ENCODE measurements at regions not wholly inside any gene's neighbourhood (a gene's known extent, or its start where the extent isn't known, plus 50 kb on each side); places are given as distances from the start of the nearest gene placed in this dataset.
"Not testable (repeated sequence)": the region's sequence is repeated elsewhere in the genome, so short reads cannot be mapped to it uniquely, and the experiment has no call there.

- Histone ChIP-seq H3K36me3 (ENCODE audit: control insufficient read depth in 2 of 2, extremely low read depth in 1 of 2, insufficient read depth in 2 of 2, low read length in 2 of 2) (no peaks in the 10 kb centered on the region), H3K79me2 (ENCODE audit: control insufficient read depth, insufficient read depth, low read length) (no peaks in the 10 kb centered on the region), H3K4me3 (replicated peaks in 1 of 3; ENCODE audit: insufficient read depth in 1 of 3, low read depth in 1 of 3, low read length in 3 of 3) (no peak overlapping the region), H3K4me2 (ENCODE audit: insufficient read depth, low read length) (no peak overlapping the region), H3K4me1 (ENCODE audit: control insufficient read depth, extremely low read depth, insufficient read depth, low read length) (no peaks in the 10 kb centered on the region), H3K27ac (ENCODE audit: insufficient read depth, low read depth, low read length) (no peak overlapping the region), H3K27me3 (ENCODE audit: control insufficient read depth in 2 of 2, insufficient read depth in 2 of 2, low read length in 2 of 2) (no peaks in the 10 kb centered on the region), H3K9me1 (replicated peaks; ENCODE audit: control insufficient read depth, extremely low read depth, insufficient read depth, low read length) (no peaks in the 10 kb centered on the region), H2AFZ (ENCODE audit: low read depth, low read length) (peak overlapping the region; percentile 6), H3K9ac (replicated peaks; ENCODE audit: extremely low read depth, insufficient read depth, low read length) (no peak overlapping the region), H3K9me3 (replicated peaks; ENCODE audit: control insufficient read depth, insufficient read depth, low read length) (no peaks in the 10 kb centered on the region), H4K20me1 (replicated peaks; ENCODE audit: control insufficient read depth, extremely low read depth, insufficient read depth, low read length) (no peaks in the 10 kb centered on the region)
- TF ChIP-seq GATA2 (IDR thresholded peaks at IDR 0.05; ENCODE audit: insufficient read depth, insufficient read length, low read depth, low read length) (no peak), CTCF (IDR thresholded peaks at IDR 0.05; ENCODE audit: extremely low read depth in 1 of 2, insufficient read depth in 1 of 2, low read depth in 1 of 2, low read length in 2 of 2) (peak in 1 of 2 donors; percentile 8)
- POLR2A ChIA-PET: interaction anchor here (1.7 kb wide), 1 partner anchor 63 kb away, joined by 8 read pairs; the partner anchor contains the start of gene KCTD12
- CTCF ChIA-PET: interaction anchor here (0.6 to 10.0 kb wide), 24 partner anchors 8 to 1127 kb away, joined by 3 to 156 read pairs (median 4); partner anchors contain the start of gene KCTD12
- intact Hi-C loops (cut with micrococcal nuclease): loop anchor here (1.0 to 2.0 kb wide), 5 partner anchors 64 to 946 kb away; partner anchors contain the start of gene KCTD12
- FAIRE-seq: peak; percentile 64
- peak; percentile 71 for DNase-seq (ENCODE audit: low read depth, low spot score)
- dilution Hi-C loops (cut with MboI; ENCODE audit: extremely low pct_ligation_motif_present, low sequenced_read_pairs): no loop called here
- BruUV-seq (replicated peaks): no TSS peak
Observed at GRCh38 chr13:76822698-76823267, 63.4 kb downstream of the KCTD12 start.

- POLR2A ChIA-PET; FAIRE-seq; dilution Hi-C loops (cut with MboI; ENCODE audit: extremely low pct_ligation_motif_present, low sequenced_read_pairs); H3K36me3 ChIP-seq (ENCODE audit: control insufficient read depth in 2 of 2, extremely low read depth in 1 of 2, insufficient read depth in 2 of 2, low read length in 2 of 2); H3K4me2 ChIP-seq (ENCODE audit: insufficient read depth, low read length); H3K9ac ChIP-seq (replicated peaks; ENCODE audit: extremely low read depth, insufficient read depth, low read length); H3K4me3 ChIP-seq (replicated peaks in 1 of 3; ENCODE audit: insufficient read depth in 1 of 3, low read depth in 1 of 3, low read length in 3 of 3); BruUV-seq (replicated peaks); H3K4me1 ChIP-seq (ENCODE audit: control insufficient read depth, extremely low read depth, insufficient read depth, low read length); H3K9me3 ChIP-seq (replicated peaks; ENCODE audit: control insufficient read depth, insufficient read depth, low read length); DNase-seq (ENCODE audit: low read depth, low spot score); H2AFZ ChIP-seq (ENCODE audit: low read depth, low read length); intact Hi-C loops (cut with micrococcal nuclease); H3K9me1 ChIP-seq (replicated peaks; ENCODE audit: control insufficient read depth, extremely low read depth, insufficient read depth, low read length); H3K27me3 ChIP-seq (ENCODE audit: control insufficient read depth in 2 of 2, insufficient read depth in 2 of 2, low read length in 2 of 2); H4K20me1 ChIP-seq (replicated peaks; ENCODE audit: control insufficient read depth, extremely low read depth, insufficient read depth, low read length); H3K79me2 ChIP-seq (ENCODE audit: control insufficient read depth, insufficient read depth, low read length); H3K27ac ChIP-seq (ENCODE audit: insufficient read depth, low read depth, low read length): not testable (repeated sequence)
- CTCF ChIA-PET: interaction anchor here (1.2 to 10.0 kb wide), 5 partner anchors 12 to 1125 kb away, joined by 3 to 156 read pairs (median 14); partner anchors contain the start of gene KCTD12
Observed at GRCh38 chr13:76821222-76821621, 65.0 kb downstream of the KCTD12 start.

Data from endothelial cell of umbilical vein (primary cell).